ENCODE measurements at regions not wholly inside any gene's neighbourhood (a gene's known extent, or its start where the extent isn't known, plus 50 kb on each side); places are given as distances from the start of the nearest gene placed in this dataset.

- no peak for TF ChIP-seq POLR2AphosphoS5 (IDR thresholded peaks at IDR 0.05; ENCODE audit: low read depth, low read length)
- TF ChIP-seq SIN3A (IDR thresholded peaks at IDR 0.05; ENCODE audit: borderline replicate concordance, insufficient read depth, low read length) = no peak
- no peak for TF ChIP-seq REST (IDR thresholded peaks at IDR 0.05; ENCODE audit: insufficient read depth in 1 of 2, low read depth in 2 of 2, low read length in 2 of 2)
Measured at GRCh38 chr3:194756791-194757325, 71.2 kb downstream of the FAM43A start.

Data from PFSK-1 (cell line).